Astrocyte (in vitro differentiated cells and primary cell): ENCODE measurements at regions not wholly inside any gene's neighbourhood (a gene's known extent, or its start where the extent isn't known, plus 50 kb on each side); places are given as distances from the start of the nearest gene placed in this dataset.

Experiments
- DNase-seq: peaks from one replicate; pipeline ENCODE4 v3.0.0-alpha.2; 2010; ENCODE audit warnings: low read depth
- FAIRE-seq: peaks from 2 replicates; lab custom pipeline; 2011; peaks lifted over from hg19 to GRCh38; lab: Jason Lieb, UNC
- H2AFZ ChIP-seq: 2 replicates; pipeline ENCODE4 v1.6.0; 2012; ENCODE audit warnings: low read depth, low read length, inconsistent platforms
- H3K27ac ChIP-seq: 2 replicates; pipeline ENCODE4 v1.5.1; 2011; ENCODE audit warnings: low read depth, low read length, inconsistent platforms
- H3K27me3 ChIP-seq: 2 replicates; pipeline ENCODE4 v1.6.0; 2011; ENCODE audit warnings: low read length, inconsistent platforms; ENCODE audit not compliant: insufficient read depth
- H3K36me3 ChIP-seq: 2 replicates; pipeline ENCODE4 v1.5.1; 2011; ENCODE audit warnings: low read length, inconsistent platforms; ENCODE audit not compliant: insufficient read depth
- H3K4me1 ChIP-seq: 2 replicates; pipeline ENCODE4 v1.5.1; 2011; ENCODE audit warnings: low read length, inconsistent platforms; ENCODE audit not compliant: insufficient read depth
- H3K4me2 ChIP-seq: 2 replicates; pipeline ENCODE4 v1.6.0; 2012; ENCODE audit warnings: low read length, inconsistent platforms
- H3K4me3 ChIP-seq: 2 replicates; pipeline ENCODE4 v1.5.1; 2011; ENCODE audit warnings: low read depth, mild to moderate bottlenecking, low read length, inconsistent platforms; ENCODE audit not compliant: insufficient read depth
- H3K79me2 ChIP-seq: 2 replicates; pipeline ENCODE4 v1.6.0; 2012; ENCODE audit warnings: mild to moderate bottlenecking, low read length, inconsistent platforms; ENCODE audit not compliant: insufficient read depth
- H3K9ac ChIP-seq: 2 replicates; pipeline ENCODE4 v1.6.0; 2012; ENCODE audit warnings: mild to moderate bottlenecking, low read length, inconsistent platforms
- H3K9me3 ChIP-seq: 2 replicates; pipeline ENCODE4 v1.5.1; 2012; ENCODE audit warnings: low read depth, mild to moderate bottlenecking, low read length, inconsistent platforms; ENCODE audit not compliant: insufficient read depth
- H4K20me1 ChIP-seq: 2 replicates; pipeline ENCODE4 v1.6.0; 2012; ENCODE audit warnings: low read length, inconsistent platforms; ENCODE audit not compliant: insufficient read depth
- H3K27ac Mint-ChIP-seq: one replicate; pipeline ENCODE4 v1.8.0; 2021; ENCODE audit warnings: mild to moderate bottlenecking, mixed read lengths; ENCODE audit not compliant: unreplicated experiment
- H3K27me3 Mint-ChIP-seq: one replicate; pipeline ENCODE4 v1.8.0; 2021; ENCODE audit warnings: low read depth, mixed read lengths; ENCODE audit not compliant: unreplicated experiment
- H3K36me3 Mint-ChIP-seq: one replicate; pipeline ENCODE4 v1.8.0; 2021; ENCODE audit warnings: low read depth, mixed read lengths; ENCODE audit not compliant: unreplicated experiment
- H3K4me1 Mint-ChIP-seq: one replicate; pipeline ENCODE4 v1.8.0; 2021; ENCODE audit warnings: low read depth, mixed read lengths; ENCODE audit not compliant: unreplicated experiment
- H3K4me3 Mint-ChIP-seq: one replicate; pipeline ENCODE4 v1.8.0; 2021; ENCODE audit warnings: mild to moderate bottlenecking, moderate library complexity, mixed read lengths; ENCODE audit not compliant: unreplicated experiment
- H3K9me3 Mint-ChIP-seq: one replicate; pipeline ENCODE4 v1.8.0; 2021; ENCODE audit warnings: mild to moderate bottlenecking, mixed read lengths; ENCODE audit not compliant: unreplicated experiment
- EZH2 ChIP-seq: IDR thresholded peaks from 2 replicates; pipeline ENCODE4 v1.6.1; 2012; ENCODE audit warnings: mild to moderate bottlenecking, low read length, inconsistent platforms; ENCODE audit not compliant: insufficient read depth
- TF ChIP-seq, protein P1 (sequence below): IDR thresholded peaks from 2 replicates; pipeline ENCODE4 v1.5.1; 2011; ENCODE audit warnings: low read depth, mild to moderate bottlenecking, inconsistent platforms, low read length, moderate library complexity; ENCODE audit not compliant: insufficient read depth

DNA sequence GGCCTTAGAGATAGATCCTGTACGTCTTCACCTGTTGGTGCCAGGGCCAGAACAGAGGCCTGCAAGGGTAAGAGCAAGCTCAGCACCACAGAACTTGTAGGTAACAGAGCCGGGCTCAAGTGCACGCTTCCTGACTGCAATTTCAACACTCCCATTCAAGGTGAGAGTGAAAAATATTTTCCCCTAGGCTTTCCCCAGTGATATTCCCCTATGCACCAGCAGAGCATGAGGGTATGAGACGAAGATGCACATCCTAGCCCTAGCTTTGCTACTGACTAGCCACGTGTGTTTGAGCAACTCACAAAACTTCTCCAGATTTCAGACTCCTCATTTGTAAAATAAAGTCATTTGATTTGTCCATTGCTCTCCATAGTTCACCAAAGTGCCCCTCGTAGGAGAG is 411.6 kb downstream of the ZNF521 start:
- no peak overlapping the region for H3K27ac ChIP-seq
- no peaks in the 10 kb centered on the region for H3K79me2 ChIP-seq
- H3K4me3 Mint-ChIP-seq: no peak overlapping the region
- no peak overlapping the region for H3K27ac Mint-ChIP-seq
- no peaks in the 10 kb centered on the region for H3K9me3 Mint-ChIP-seq
- H3K27me3 ChIP-seq: peaks cover 3% of the 10 kb centered on the region
- TF ChIP-seq, protein P1, sequence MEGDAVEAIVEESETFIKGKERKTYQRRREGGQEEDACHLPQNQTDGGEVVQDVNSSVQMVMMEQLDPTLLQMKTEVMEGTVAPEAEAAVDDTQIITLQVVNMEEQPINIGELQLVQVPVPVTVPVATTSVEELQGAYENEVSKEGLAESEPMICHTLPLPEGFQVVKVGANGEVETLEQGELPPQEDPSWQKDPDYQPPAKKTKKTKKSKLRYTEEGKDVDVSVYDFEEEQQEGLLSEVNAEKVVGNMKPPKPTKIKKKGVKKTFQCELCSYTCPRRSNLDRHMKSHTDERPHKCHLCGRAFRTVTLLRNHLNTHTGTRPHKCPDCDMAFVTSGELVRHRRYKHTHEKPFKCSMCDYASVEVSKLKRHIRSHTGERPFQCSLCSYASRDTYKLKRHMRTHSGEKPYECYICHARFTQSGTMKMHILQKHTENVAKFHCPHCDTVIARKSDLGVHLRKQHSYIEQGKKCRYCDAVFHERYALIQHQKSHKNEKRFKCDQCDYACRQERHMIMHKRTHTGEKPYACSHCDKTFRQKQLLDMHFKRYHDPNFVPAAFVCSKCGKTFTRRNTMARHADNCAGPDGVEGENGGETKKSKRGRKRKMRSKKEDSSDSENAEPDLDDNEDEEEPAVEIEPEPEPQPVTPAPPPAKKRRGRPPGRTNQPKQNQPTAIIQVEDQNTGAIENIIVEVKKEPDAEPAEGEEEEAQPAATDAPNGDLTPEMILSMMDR: no peak
- TF ChIP-seq EZH2: no peak
- H3K36me3 ChIP-seq: no peaks in the 10 kb centered on the region
- FAIRE-seq (no peak), DNase-seq (no peak)
- no peak overlapping the region for H3K4me3 ChIP-seq
- H3K9ac ChIP-seq: no peak overlapping the region
- no peaks in the 10 kb centered on the region for H3K4me1 ChIP-seq
- H3K36me3 Mint-ChIP-seq: no peaks in the 10 kb centered on the region
- no peak overlapping the region for H2AFZ ChIP-seq
- H3K27me3 Mint-ChIP-seq: peaks cover 8% of the 10 kb centered on the region
- peaks cover 5% of the 10 kb centered on the region for H3K4me1 Mint-ChIP-seq
- H3K4me2 ChIP-seq: no peak overlapping the region
- no peaks in the 10 kb centered on the region for H3K9me3 ChIP-seq
- H4K20me1 ChIP-seq: no peaks in the 10 kb centered on the region

DNA sequence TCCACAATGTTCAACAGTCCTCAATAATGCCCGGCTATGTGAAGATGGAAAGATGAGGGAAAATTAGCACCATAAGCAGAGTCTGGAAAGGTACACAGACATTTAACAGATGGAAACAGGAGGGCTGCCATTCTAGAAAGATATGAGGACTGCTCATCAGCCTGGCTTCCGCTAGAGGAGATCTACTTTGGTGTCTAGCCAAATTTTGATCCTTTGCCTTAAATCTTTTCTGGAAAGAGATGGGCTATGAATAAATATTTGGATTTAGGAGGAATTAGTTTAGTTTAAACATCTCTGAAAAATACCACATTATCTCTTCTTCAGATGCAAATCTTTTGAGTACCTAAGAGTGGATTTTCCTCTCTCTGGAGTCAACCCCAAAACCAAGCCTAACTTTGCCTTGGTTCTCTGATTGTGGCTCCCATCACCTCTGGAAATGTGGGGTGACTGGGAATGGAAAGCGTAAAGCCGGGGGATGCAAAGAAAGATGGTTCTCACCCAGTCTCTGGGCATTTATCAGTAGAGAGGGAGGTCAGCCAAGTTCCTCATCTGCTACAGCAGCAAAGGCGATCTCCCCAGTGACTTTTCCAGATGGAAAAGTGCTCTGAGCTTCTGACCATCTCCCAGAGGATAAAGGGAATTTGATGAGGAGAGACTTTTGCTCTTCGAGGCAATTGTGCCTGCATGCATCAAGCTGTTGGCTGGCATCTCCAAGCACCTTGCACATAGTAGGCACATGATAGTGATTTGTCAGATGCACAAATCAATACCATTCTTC is 410.6 kb downstream of the ZNF521 start:
- no peak overlapping the region for H3K27ac Mint-ChIP-seq
- Histone ChIP-seq H3K4me1 (no peaks in the 10 kb centered on the region), H3K9ac (no peak overlapping the region), H3K36me3 (no peaks in the 10 kb centered on the region), H3K4me3 (no peak overlapping the region), H3K4me2 (no peak overlapping the region), H3K79me2 (no peaks in the 10 kb centered on the region), H3K27me3 (peaks cover 3% of the 10 kb centered on the region), H2AFZ (no peak overlapping the region), H3K27ac (no peak overlapping the region), H4K20me1 (no peaks in the 10 kb centered on the region), H3K9me3 (no peaks in the 10 kb centered on the region)
- no peak for FAIRE-seq
- no peaks in the 10 kb centered on the region for H3K36me3 Mint-ChIP-seq
- H3K4me1 Mint-ChIP-seq: no peaks in the 10 kb centered on the region
- peaks cover 8% of the 10 kb centered on the region for H3K27me3 Mint-ChIP-seq
- TF ChIP-seq EZH2: no peak
- TF ChIP-seq, protein P1: no peak
- DNase-seq: no peak
- no peaks in the 10 kb centered on the region for H3K9me3 Mint-ChIP-seq
- no peak overlapping the region for H3K4me3 Mint-ChIP-seq

DNA sequence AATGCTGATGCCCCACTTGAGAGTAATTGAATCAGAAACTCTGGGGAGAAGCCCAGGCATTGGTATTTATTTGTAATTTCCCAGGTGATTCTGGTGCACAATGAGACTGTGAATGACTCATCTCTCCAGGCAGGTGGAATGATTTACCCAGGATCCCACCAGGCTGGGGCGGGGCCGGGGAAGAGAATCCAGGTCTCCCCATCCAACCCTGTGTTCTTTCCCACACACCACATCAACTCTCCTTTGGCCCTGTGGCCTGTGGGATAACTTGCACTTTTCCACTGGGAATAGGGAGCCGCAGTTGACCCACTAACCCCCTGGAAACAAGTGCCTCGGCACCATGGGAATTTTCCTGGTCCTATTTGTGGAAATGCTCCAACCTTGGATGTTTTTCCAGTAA is 409.8 kb downstream of the ZNF521 start:
- H3K4me3 ChIP-seq: no peak overlapping the region
- Mint-ChIP-seq H3K4me3 (no peak overlapping the region), H3K27me3 (peaks cover 8% of the 10 kb centered on the region), H3K27ac (no peak overlapping the region), H3K36me3 (no peaks in the 10 kb centered on the region), H3K4me1 (no peaks in the 10 kb centered on the region), H3K9me3 (no peaks in the 10 kb centered on the region)
- H3K4me1 ChIP-seq: no peaks in the 10 kb centered on the region
- DNase-seq: no peak
- no peak overlapping the region for H3K27ac ChIP-seq
- no peak overlapping the region for H3K4me2 ChIP-seq
- no peak overlapping the region for H2AFZ ChIP-seq
- H3K9ac ChIP-seq: no peak overlapping the region
- TF ChIP-seq, protein P1: no peak
- no peak for TF ChIP-seq EZH2
- no peaks in the 10 kb centered on the region for H4K20me1 ChIP-seq
- FAIRE-seq: no peak
- H3K36me3 ChIP-seq: no peaks in the 10 kb centered on the region
- H3K27me3 ChIP-seq: peaks cover 3% of the 10 kb centered on the region
- no peaks in the 10 kb centered on the region for H3K79me2 ChIP-seq
- H3K9me3 ChIP-seq: no peaks in the 10 kb centered on the region
